Spleen (tissue), 11 donors: ENCODE measurements at regions not wholly inside any gene's neighbourhood (a gene's known extent, or its start where the extent isn't known, plus 50 kb on each side); places are given as distances from the start of the nearest gene placed in this dataset.

Experiments
- DNase-seq: peaks from one replicate; pipeline ENCODE4 v3.0.0-alpha.2; 2020
- H3K27ac ChIP-seq, 8 donors: fragments of 200-600 bp; sonication (generic) in 7 of 8; 1 replicate in 4 of 8; 2 replicates in 4 of 8; pipeline versions ENCODE4 v1.5.0 to v1.8.0; 2016 to 2021; ENCODE audit warnings: inconsistent platforms in 4 of 8, mild to moderate bottlenecking in 4 of 8, moderate library complexity in 1 of 8
- H3K27me3 ChIP-seq, 7 donors: fragments of 200-600 bp; sonication (generic) in 6 of 7; replicated peaks in 1 of 7; 1 replicate in 4 of 7; 2 replicates in 3 of 7; pipeline versions ENCODE4 v1.5.0 to v1.8.0; 2016 to 2021; ENCODE audit warnings: inconsistent platforms in 3 of 7, mild to moderate bottlenecking in 1 of 7
- H3K36me3 ChIP-seq, 6 donors: fragments of 200-600 bp; sonication (generic) in 5 of 6; 1 replicate in 4 of 6; 2 replicates in 2 of 6; pipeline versions ENCODE4 v1.5.0 to v1.8.0; 2016 to 2021; ENCODE audit warnings: inconsistent platforms in 2 of 6
- H3K4me1 ChIP-seq, 6 donors: fragments of 200-600 bp; sonication (generic) in 5 of 6; 1 replicate in 3 of 6; 2 replicates in 3 of 6; pipeline versions ENCODE4 v1.5.0 to v1.8.0; 2016 to 2021; ENCODE audit warnings: inconsistent platforms in 3 of 6
- H3K4me3 ChIP-seq, 8 donors: fragments of 200-600 bp; sonication (generic) in 7 of 8; 1 replicate in 4 of 8; 2 replicates in 4 of 8; pipeline versions ENCODE4 v1.5.0 to v1.8.0; 2016 to 2021; ENCODE audit warnings: inconsistent platforms in 4 of 8, mild to moderate bottlenecking in 4 of 8, moderate library complexity in 2 of 8
- H3K9me3 ChIP-seq, 8 donors: fragments of 200-600 bp; sonication (generic) in 7 of 8; 1 replicate in 4 of 8; 2 replicates in 4 of 8; pipeline versions ENCODE4 v1.5.0 to v1.8.0; 2016 to 2021; ENCODE audit warnings: inconsistent platforms in 4 of 8
- POLR2A ChIP-seq, 3 donors: fragments of 450-650 bp; IDR thresholded peaks; one replicate each; pipeline ENCODE4 v1.5.1; 2017; ENCODE audit warnings: antibody characterized with exemption in 3 of 3, mild to moderate bottlenecking in 1 of 3
- POLR2AphosphoS5 ChIP-seq, 3 donors: sonication (generic); formaldehyde crosslinking; IDR thresholded peaks; one replicate each; pipeline ENCODE4 v1.5.1; 2017; ENCODE audit warnings: antibody characterized with exemption in 3 of 3
- WGBS, 5 donors: extraction: QIAGEN DNeasy Blood & Tissue Kit in 3 of 5; methylation state at CpG; one replicate each; pipeline versions ENCODE4 v1.1.5 to v1.1.7; 2013 to 2018; 5-methylcytosine and 5-hydroxymethylcytosine counted together
- intact Hi-C: fragments of 100-400 bp; cut with DNase I; formaldehyde crosslinking; loops from one replicate; pipeline ENCODE4 v1.15.0; 2023; ENCODE audit warnings: low total_unique reads
- TF ChIP-seq, protein P1 (sequence below), 11 experiments: fragments of 200-600 bp in 7 of 11; fragments of 450-650 bp in 4 of 11; sonication (generic) in 4 of 11; IDR thresholded peaks in 8 of 11; conservative IDR thresholded peaks in 3 of 11; 1 replicate in 7 of 11; 2 replicates in 4 of 11; pipeline versions ENCODE4 v1.4.0 to v1.8.0; 2016 to 2021; ENCODE audit warnings: antibody characterized with exemption in 11 of 11, inconsistent platforms in 4 of 11, mild to moderate bottlenecking in 1 of 11
- donor health status: healthy with polysubstance abuse.
- donor health status: DM: no; HTN: no; CAD: no; lungs with moderate emphysema.
- donor health status: DM: no; HTN: no; CAD: no.
- donor health status: Bipolar disorder and iron deficiency.
- donor health status: healthy.
- donor health status: DM: no; HTN: no; CAD: no.
- donor health status: DM: yes; HTN: yes; CAD: no.

- Histone ChIP-seq H3K9me3 (peaks cover 0 to 9% (median 5%) of the 10 kb centered on the region in 8 donors), H3K36me3 (no peaks in the 10 kb centered on the region), H3K27me3 (no peaks in the 10 kb centered on the region), H3K4me3 (no peak overlapping the region), H3K4me1 (no peaks in the 10 kb centered on the region), H3K27ac (no peak overlapping the region)
- WGBS, 5 donors, result 72 to 84% (median 75%) methylated on average over 9 of the region's 9 CpGs
- intact Hi-C loops, result no loop called here
- DNase-seq, result no peak
- no peak for TF ChIP-seq POLR2AphosphoS5 (IDR thresholded peaks at IDR 0.05)
- TF ChIP-seq, protein P1, sequence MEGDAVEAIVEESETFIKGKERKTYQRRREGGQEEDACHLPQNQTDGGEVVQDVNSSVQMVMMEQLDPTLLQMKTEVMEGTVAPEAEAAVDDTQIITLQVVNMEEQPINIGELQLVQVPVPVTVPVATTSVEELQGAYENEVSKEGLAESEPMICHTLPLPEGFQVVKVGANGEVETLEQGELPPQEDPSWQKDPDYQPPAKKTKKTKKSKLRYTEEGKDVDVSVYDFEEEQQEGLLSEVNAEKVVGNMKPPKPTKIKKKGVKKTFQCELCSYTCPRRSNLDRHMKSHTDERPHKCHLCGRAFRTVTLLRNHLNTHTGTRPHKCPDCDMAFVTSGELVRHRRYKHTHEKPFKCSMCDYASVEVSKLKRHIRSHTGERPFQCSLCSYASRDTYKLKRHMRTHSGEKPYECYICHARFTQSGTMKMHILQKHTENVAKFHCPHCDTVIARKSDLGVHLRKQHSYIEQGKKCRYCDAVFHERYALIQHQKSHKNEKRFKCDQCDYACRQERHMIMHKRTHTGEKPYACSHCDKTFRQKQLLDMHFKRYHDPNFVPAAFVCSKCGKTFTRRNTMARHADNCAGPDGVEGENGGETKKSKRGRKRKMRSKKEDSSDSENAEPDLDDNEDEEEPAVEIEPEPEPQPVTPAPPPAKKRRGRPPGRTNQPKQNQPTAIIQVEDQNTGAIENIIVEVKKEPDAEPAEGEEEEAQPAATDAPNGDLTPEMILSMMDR (IDR thresholded peaks at IDR 0.05 in 8 of 11, conservative IDR thresholded peaks at IDR 0.05 in 3 of 11), result no peak
- no peak for TF ChIP-seq POLR2A (IDR thresholded peaks at IDR 0.05)
Observed at GRCh38 chr10:10432296-10433035, 585.2 kb upstream of the CELF2 start.

- no peak for DNase-seq
- no peak overlapping the region for H3K4me3 ChIP-seq
- no peaks in the 10 kb centered on the region for H3K27me3 ChIP-seq
- no peaks in the 10 kb centered on the region for H3K36me3 ChIP-seq
- intact Hi-C loops, result no loop called here
- 79 to 88% (median 83%) methylated on average over 4 of the region's 4 CpGs for WGBS, 5 donors
- H3K27ac ChIP-seq, result no peak overlapping the region
- no peaks in the 10 kb centered on the region for H3K4me1 ChIP-seq
- TF ChIP-seq POLR2A (IDR thresholded peaks at IDR 0.05) (no peak), POLR2AphosphoS5 (IDR thresholded peaks at IDR 0.05) (no peak)
- TF ChIP-seq, protein P1 (IDR thresholded peaks at IDR 0.05 in 8 of 11, conservative IDR thresholded peaks at IDR 0.05 in 3 of 11), result no peak
- peaks cover 0 to 9% (median 5%) of the 10 kb centered on the region in 8 donors for H3K9me3 ChIP-seq
Observed at GRCh38 chr10:10434312-10434711, 583.4 kb upstream of the CELF2 start.

DNA sequence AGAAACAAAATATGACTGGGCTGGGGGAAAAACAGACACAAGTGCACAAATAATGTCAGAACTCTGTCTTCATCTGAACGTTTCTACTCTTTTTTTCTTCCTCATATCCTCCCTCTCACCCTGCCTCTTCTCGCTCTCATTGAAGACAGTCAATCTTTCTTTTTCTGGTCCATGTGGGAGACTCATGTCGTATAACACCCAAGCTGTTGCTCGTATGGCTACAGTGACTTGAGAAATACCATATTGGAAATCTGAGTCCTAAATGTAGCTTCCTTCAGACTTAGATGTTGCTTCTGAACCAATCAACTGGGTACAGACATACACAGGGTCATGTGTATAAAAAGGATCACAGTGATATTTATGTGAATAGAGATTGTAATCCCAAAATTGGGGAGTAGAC lies 579.8 kb upstream of the CELF2 start:
- intact Hi-C loops, result no loop called here
- WGBS, 5 donors, result 61 to 83% (median 79%) methylated on average over 4 of the region's 4 CpGs
- DNase-seq, result no peak

More for the DNA sequence above, 579.8 kb upstream of the CELF2 start:
- no peak for TF ChIP-seq POLR2AphosphoS5 (IDR thresholded peaks at IDR 0.05)
- TF ChIP-seq, protein P1 (IDR thresholded peaks at IDR 0.05 in 8 of 11, conservative IDR thresholded peaks at IDR 0.05 in 3 of 11), result no peak
- no peak for TF ChIP-seq POLR2A (IDR thresholded peaks at IDR 0.05)
- H3K4me1 ChIP-seq, result no peaks in the 10 kb centered on the region
- H3K27me3 ChIP-seq, result no peaks in the 10 kb centered on the region
- no peaks in the 10 kb centered on the region for H3K36me3 ChIP-seq
- no peak overlapping the region for H3K27ac ChIP-seq
- H3K4me3 ChIP-seq, result no peak overlapping the region
- H3K9me3 ChIP-seq, result peaks cover 0 to 9% (median 5%) of the 10 kb centered on the region in 8 donors
